IMR-90 (cell line): ENCODE measurements at regions not wholly inside any gene's neighbourhood (a gene's known extent, or its start where the extent isn't known, plus 50 kb on each side); places are given as distances from the start of the nearest gene placed in this dataset.

ENCODE experiments used
- ATAC-seq: fragments of 200-7000 bp; cut with Tn5 transposase; 2 replicates; pipeline ENCODE4 v1.9.1; 2020; ENCODE audit warnings: low read depth, mild to moderate bottlenecking, moderate library complexity
- BruUV-seq: library from RNA; stranded (reverse); fragments of 400-500 nt; replicated peaks from 2 replicates; lab custom pipeline; 2021; lab: Mats Ljungman, UMichigan
- CTCF ChIA-PET: fragments of 300-600 bp; formaldehyde crosslinking; extraction: SDS; loops from one replicate; lab custom pipeline; 2021; ENCODE audit warnings: antibody characterized with exemption; lab: Yijun Ruan, JAX
- POLR2A ChIA-PET: fragments of 300-600 bp; sonication (Branson Sonifier 250); formaldehyde crosslinking; loops from one replicate; lab custom pipeline; 2022; ENCODE audit warnings: antibody characterized with exemption; ENCODE audit not compliant: unreplicated experiment; lab: Charles Lee
- DNase-seq: peaks from one replicate; pipeline ENCODE4 v3.0.0; 2013
- H2AFZ ChIP-seq: replicated peaks from 2 replicates; pipeline ENCODE3; 2013; ENCODE audit warnings: low read length, mild to moderate bottlenecking; ENCODE audit not compliant: poor library complexity
- H2AK5ac ChIP-seq: 2 replicates; pipeline ENCODE4 v1.6.1; 2013; ENCODE audit warnings: low read depth, low read length, inconsistent platforms
- H2AK9ac ChIP-seq: replicated peaks from 2 replicates; pipeline ENCODE3; 2013; ENCODE audit warnings: mild to moderate bottlenecking, low read depth, low read length, moderate library complexity; ENCODE audit not compliant: poor library complexity
- H2BK120ac ChIP-seq: 2 replicates; pipeline ENCODE4 v1.6.1; 2013; ENCODE audit warnings: low read depth, low read length, inconsistent platforms
- H2BK15ac ChIP-seq: 3 replicates; pipeline ENCODE4 v1.6.1; 2013; ENCODE audit warnings: low read depth, low read length, inconsistent platforms
- H2BK20ac ChIP-seq: 2 replicates; pipeline ENCODE4 v1.6.1; 2013; ENCODE audit warnings: low read depth, mild to moderate bottlenecking, inconsistent platforms, low read length, moderate library complexity
- H2BK5ac ChIP-seq: 2 replicates; pipeline ENCODE4 v1.6.1; 2013; ENCODE audit warnings: mild to moderate bottlenecking, low read depth, low read length, inconsistent platforms; ENCODE audit not compliant: poor library complexity, severe bottlenecking
- H3K14ac ChIP-seq: replicated peaks from 2 replicates; pipeline ENCODE4 v1.6.1; 2013; ENCODE audit warnings: low read depth, low read length, inconsistent platforms
- H3K18ac ChIP-seq: 2 replicates; pipeline ENCODE4 v1.6.1; 2013; ENCODE audit warnings: low read depth, low read length, control low read depth
- H3K23ac ChIP-seq: 2 replicates; pipeline ENCODE4 v1.6.1; 2013; ENCODE audit warnings: low read depth, low read length, inconsistent platforms
- H3K27ac ChIP-seq: 2 replicates; pipeline ENCODE4 v1.5.1; 2013; ENCODE audit warnings: mild to moderate bottlenecking, control low read depth, low read length; ENCODE audit not compliant: insufficient read depth
- H3K27me3 ChIP-seq: 2 replicates; pipeline ENCODE4 v1.6.1; 2013; ENCODE audit warnings: low read length; ENCODE audit not compliant: control insufficient read depth, insufficient read depth
- H3K36me3 ChIP-seq: 2 replicates; pipeline ENCODE4 v1.6.1; 2013; ENCODE audit warnings: low read length, mixed read lengths; ENCODE audit not compliant: control insufficient read depth, insufficient read depth
- H3K4ac ChIP-seq: 2 replicates; pipeline ENCODE4 v1.6.1; 2013; ENCODE audit warnings: low read depth, low read length, inconsistent platforms
- H3K4me1 ChIP-seq: 2 replicates; pipeline ENCODE4 v1.6.1; 2013; ENCODE audit warnings: low read length, mixed read lengths; ENCODE audit not compliant: control insufficient read depth, insufficient read depth
- H3K4me2 ChIP-seq: 2 replicates; pipeline ENCODE4 v1.6.1; 2013; ENCODE audit warnings: low read depth, mild to moderate bottlenecking, control low read depth, low read length, moderate library complexity
- H3K4me3 ChIP-seq: 2 replicates; pipeline ENCODE4 v1.5.1; 2013; ENCODE audit warnings: low read depth, mild to moderate bottlenecking, control low read depth, low read length, moderate library complexity; ENCODE audit not compliant: insufficient read depth
- H3K56ac ChIP-seq: 2 replicates; pipeline ENCODE4 v1.6.1; 2013; ENCODE audit warnings: low read length, inconsistent platforms; ENCODE audit not compliant: insufficient read depth; ENCODE audit errors: extremely low read depth
- H3K79me1 ChIP-seq, 2 experiments: 2 replicates each; pipeline ENCODE4 v1.6.1; 2013; ENCODE audit warnings: low read length in 2 of 2, inconsistent platforms in 1 of 2, low read depth in 1 of 2
- H3K9ac ChIP-seq: 2 replicates; pipeline ENCODE4 v1.6.1; 2013; ENCODE audit warnings: low read depth, low read length, control low read depth
- H3K9me1 ChIP-seq: 2 replicates; pipeline ENCODE4 v1.6.1; 2013; ENCODE audit warnings: low read length, inconsistent platforms; ENCODE audit not compliant: insufficient read depth
- H3K9me3 ChIP-seq: 2 replicates; pipeline ENCODE4 v1.6.1; 2013; ENCODE audit warnings: low read length; ENCODE audit not compliant: control insufficient read depth, insufficient read depth
- H4K20me1 ChIP-seq: 2 replicates; pipeline ENCODE4 v1.6.1; 2013; ENCODE audit warnings: low read length, inconsistent platforms; ENCODE audit not compliant: insufficient read depth
- H4K5ac ChIP-seq: 2 replicates; pipeline ENCODE4 v1.6.1; 2013; ENCODE audit warnings: mild to moderate bottlenecking, low read depth, low read length, control low read depth
- H4K8ac ChIP-seq, 2 experiments: 2 replicates each; pipeline ENCODE4 v1.6.1; 2013; ENCODE audit warnings: low read depth in 2 of 2, low read length in 2 of 2, control low read depth in 1 of 2, inconsistent platforms in 1 of 2
- H4K91ac ChIP-seq: 2 replicates; pipeline ENCODE4 v1.6.1; 2013; ENCODE audit warnings: low read depth, low read length, inconsistent platforms; ENCODE audit not compliant: insufficient read depth
- RFX5 ChIP-seq: IDR thresholded peaks from 2 replicates; pipeline ENCODE4 v1.8.0; 2012; ENCODE audit warnings: low read depth, mild to moderate bottlenecking, low read length, moderate library complexity
- WGBS, 2 experiments: methylation state at CpG; one replicate each; pipeline versions ENCODE4 v1.1.5 to v1.1.7; 2013; ENCODE audit warnings: missing lambda C conversion rate in 2 of 2; ENCODE audit not compliant: insufficient read length in 1 of 2; ENCODE audit errors: extremely low coverage in 2 of 2; 5-methylcytosine and 5-hydroxymethylcytosine counted together
- dilution Hi-C: fragments of 300-500 bp; cut with HindIII; formaldehyde crosslinking; loops from one replicate; pipeline ENCODE4 v1.14.3; 2018; ENCODE audit warnings: low sequenced_read_pairs; ENCODE audit not compliant: unreplicated experiment
- in situ Hi-C: fragments of 300-500 bp; cut with MboI; formaldehyde crosslinking; loops from 3 replicates; pipeline ENCODE4 v1.14.3; 2019; ENCODE audit warnings: low sequenced_read_pairs, inconsistent platforms, mixed read lengths
- intact Hi-C: fragments of 100-400 bp; cut with micrococcal nuclease; formaldehyde crosslinking; loops from 2 replicates; pipeline ENCODE4 v1.10.0; 2022
- TF ChIP-seq, protein P1 (sequence below): conservative IDR thresholded peaks from 2 replicates; pipeline ENCODE4 v1.5.1; 2012; ENCODE audit warnings: mild to moderate bottlenecking, low read depth, low read length, improper control_type of control experiment

DNA sequence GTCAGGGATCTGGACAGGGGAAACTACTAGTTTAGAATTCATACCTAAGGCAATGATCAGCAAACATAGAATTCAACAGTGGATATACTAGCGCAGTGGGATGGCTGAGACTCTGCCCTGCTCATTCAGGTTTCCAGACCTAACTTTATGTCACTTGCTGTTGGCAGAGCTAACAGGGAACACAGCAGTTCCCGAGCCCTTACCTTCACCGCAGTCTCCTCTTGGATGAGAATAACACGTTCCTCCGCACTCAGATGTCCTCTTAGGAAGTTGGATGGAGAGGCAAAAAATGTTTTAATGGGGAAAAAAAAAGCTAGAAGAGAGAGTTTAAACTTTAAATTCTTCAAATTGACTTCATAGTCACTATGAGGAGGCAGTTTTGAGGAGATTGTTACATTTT, 159.7 kb upstream of the FREM2 start:
- Histone ChIP-seq H3K27me3 (no peaks in the 10 kb centered on the region), H3K36me3 (no peaks in the 10 kb centered on the region), H3K4me1 (no peaks in the 10 kb centered on the region), H2AFZ (no peak overlapping the region), H2BK15ac (no peak overlapping the region), H2AK9ac (no peak overlapping the region), H3K14ac (no peak overlapping the region), H2BK20ac (no peak overlapping the region), H4K5ac (no peak overlapping the region), H3K9me1 (no peaks in the 10 kb centered on the region), H4K91ac (no peak overlapping the region), H3K79me1 (no peaks in the 10 kb centered on the region), H4K20me1 (no peaks in the 10 kb centered on the region), H3K23ac (no peak overlapping the region), H3K4ac (no peak overlapping the region), H2BK120ac (no peak overlapping the region), H3K9me3 (no peaks in the 10 kb centered on the region), H3K27ac (no peak overlapping the region), H3K4me3 (no peak overlapping the region), H3K4me2 (no peak overlapping the region), H3K18ac (no peak overlapping the region), H3K9ac (no peak overlapping the region), H2AK5ac (no peak overlapping the region), H4K8ac (no peak overlapping the region), H2BK5ac (no peak overlapping the region), H3K56ac (no peak overlapping the region)
- BruUV-seq = no TSS peak
- in situ Hi-C loops (no loop called here), dilution Hi-C loops (no loop called here), intact Hi-C loops (no loop called here)
- no CpG with 5 or more reads among the region's 5 CpGs for WGBS, 2 experiments
- POLR2A ChIA-PET = no interaction called here
- CTCF ChIA-PET = interaction anchor here (0.6 to 0.7 kb wide), 2 partner anchors 11 to 60 kb away, joined by 4 to 7 read pairs; no protein-coding TSS in a partner anchor
- DNase-seq (no peak), ATAC-seq (no peak)
- no peak for TF ChIP-seq RFX5
- TF ChIP-seq, protein P1, sequence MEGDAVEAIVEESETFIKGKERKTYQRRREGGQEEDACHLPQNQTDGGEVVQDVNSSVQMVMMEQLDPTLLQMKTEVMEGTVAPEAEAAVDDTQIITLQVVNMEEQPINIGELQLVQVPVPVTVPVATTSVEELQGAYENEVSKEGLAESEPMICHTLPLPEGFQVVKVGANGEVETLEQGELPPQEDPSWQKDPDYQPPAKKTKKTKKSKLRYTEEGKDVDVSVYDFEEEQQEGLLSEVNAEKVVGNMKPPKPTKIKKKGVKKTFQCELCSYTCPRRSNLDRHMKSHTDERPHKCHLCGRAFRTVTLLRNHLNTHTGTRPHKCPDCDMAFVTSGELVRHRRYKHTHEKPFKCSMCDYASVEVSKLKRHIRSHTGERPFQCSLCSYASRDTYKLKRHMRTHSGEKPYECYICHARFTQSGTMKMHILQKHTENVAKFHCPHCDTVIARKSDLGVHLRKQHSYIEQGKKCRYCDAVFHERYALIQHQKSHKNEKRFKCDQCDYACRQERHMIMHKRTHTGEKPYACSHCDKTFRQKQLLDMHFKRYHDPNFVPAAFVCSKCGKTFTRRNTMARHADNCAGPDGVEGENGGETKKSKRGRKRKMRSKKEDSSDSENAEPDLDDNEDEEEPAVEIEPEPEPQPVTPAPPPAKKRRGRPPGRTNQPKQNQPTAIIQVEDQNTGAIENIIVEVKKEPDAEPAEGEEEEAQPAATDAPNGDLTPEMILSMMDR = no peak
